NCI-H226 (cell line): ENCODE measurements at regions not wholly inside any gene's neighbourhood (a gene's known extent, or its start where the extent isn't known, plus 50 kb on each side); places are given as distances from the start of the nearest gene placed in this dataset.

ENCODE experiments used
- DNase-seq: peaks from one replicate; pipeline ENCODE4 v3.0.0-alpha.2; 2015

DNA sequence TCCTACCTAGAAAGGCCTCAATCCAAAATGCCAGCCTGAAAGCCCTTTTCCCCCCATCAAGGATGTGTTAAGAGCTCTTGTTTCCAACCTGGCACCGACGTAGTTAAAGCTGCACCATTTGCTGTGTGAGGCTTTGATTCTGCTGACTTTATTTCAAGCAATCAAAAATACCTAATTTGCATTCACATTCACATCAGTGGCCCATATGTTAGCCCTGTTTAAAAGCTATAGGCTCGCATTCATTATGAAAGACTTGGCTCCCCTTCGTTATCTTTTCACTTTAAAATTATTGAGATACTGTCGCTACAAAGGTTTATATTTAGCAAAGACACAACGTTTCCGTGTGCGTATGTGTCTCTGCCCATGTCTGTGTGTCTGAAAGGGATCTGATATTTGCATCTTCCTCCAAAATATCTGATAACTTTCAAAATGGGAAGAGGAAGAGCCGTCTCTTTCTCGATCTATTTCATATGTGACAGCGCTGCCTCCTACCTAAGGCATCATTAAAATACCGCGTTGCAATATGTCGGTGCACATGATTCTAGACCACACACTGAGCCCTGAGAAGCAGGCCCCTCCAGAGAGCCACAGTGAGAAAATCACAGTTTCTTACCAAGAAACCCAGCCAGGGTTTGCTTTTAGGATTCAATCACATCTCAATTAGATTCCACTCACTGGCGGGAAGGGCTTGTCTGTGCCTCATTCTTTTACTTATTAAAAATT is 57.1 kb upstream of the ITPRID1 start:
- DNase-seq = no peak

GRCh38 chr7:31457551-31457950 is 56.3 kb upstream of the ITPRID1 start:
- DNase-seq = no peak

- DNase-seq = no peak
Measured at GRCh38 chr7:31458203-31458602, 55.7 kb upstream of the ITPRID1 start.

DNA sequence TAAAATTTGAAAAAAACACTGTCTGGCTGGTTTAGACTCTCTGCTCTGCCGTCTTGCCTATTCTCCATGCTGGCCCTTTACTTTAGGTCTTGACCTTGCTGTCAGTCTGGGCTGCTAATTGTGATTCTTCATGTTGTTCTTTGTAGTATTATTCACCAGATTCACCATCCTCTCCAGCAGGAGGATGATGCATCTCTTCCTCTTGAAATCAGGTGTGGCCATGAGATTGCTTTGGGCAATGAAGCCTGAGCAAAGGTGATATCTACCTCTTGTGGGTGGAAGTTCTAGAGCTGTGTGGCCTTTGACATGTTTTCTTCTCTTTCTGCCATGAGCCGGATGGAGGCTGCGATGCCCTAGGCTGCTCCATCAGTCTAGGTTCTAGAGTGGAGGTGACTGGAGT is 51.3 kb upstream of the ITPRID1 start:
- DNase-seq = no peak
